ENCODE measurements at regions not wholly inside any gene's neighbourhood (a gene's known extent, or its start where the extent isn't known, plus 50 kb on each side); places are given as distances from the start of the nearest gene placed in this dataset.

GRCh38 chr20:4465855-4466545 lies 216.9 kb upstream of the ADRA1D start:
- TF ChIP-seq CTCF (IDR thresholded peaks at IDR 0.05; ENCODE audit: borderline replicate concordance, extremely low read depth, low read length, poor library complexity, severe bottlenecking) (no peak), EZH2 (IDR thresholded peaks at IDR 0.05; ENCODE audit: borderline replicate concordance, low read depth, low read length, severe bottlenecking) (no peak)

Measured in DND-41 (cell line).